ENCODE measurements at regions not wholly inside any gene's neighbourhood (a gene's known extent, or its start where the extent isn't known, plus 50 kb on each side); places are given as distances from the start of the nearest gene placed in this dataset.

GRCh38 chr4:173934201-173934600, 349.3 kb downstream of the FBXO8 start:
- Histone ChIP-seq H2AFZ (ENCODE audit: low read length, unreplicated experiment) (peak overlapping the region; percentile 94), H3K27me3 (ENCODE audit: insufficient read depth, low read length) (no peaks in the 10 kb centered on the region), H3K79me2 (ENCODE audit: control insufficient read depth, insufficient read depth, low read length, unreplicated experiment) (no peaks in the 10 kb centered on the region), H3K4me3 (ENCODE audit: low read depth, low read length) (no peak overlapping the region), H3K4me1 (ENCODE audit: control insufficient read depth, insufficient read depth, low read length, unreplicated experiment) (peaks cover 38% of the 10 kb centered on the region), H3K36me3 (ENCODE audit: insufficient read depth, low read length) (no peaks in the 10 kb centered on the region), H3K27ac (ENCODE audit: low read depth, low read length) (peak overlapping the region; percentile 80)

DNA sequence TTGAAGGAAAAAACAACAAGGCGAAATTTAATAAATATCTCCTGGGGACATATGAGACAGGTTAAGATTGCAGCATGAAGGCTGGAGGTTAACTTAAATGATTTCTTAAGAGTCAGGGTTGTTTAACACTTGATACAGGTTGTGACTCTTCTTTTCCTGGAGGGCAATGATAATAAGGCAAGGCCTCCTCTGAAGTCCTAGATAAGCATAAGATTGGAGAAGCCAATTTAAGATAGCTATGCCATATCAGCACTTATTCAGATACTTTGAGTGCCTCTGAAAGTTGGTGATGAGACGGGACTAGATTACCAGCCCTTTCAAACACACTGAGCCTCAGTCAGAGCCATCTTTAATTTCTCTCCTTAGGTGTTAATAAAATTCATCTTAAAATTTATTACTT, 350.8 kb downstream of the FBXO8 start:
- no peak overlapping the region for H2AFZ ChIP-seq (ENCODE audit: low read length, unreplicated experiment)
- H3K27me3 ChIP-seq (ENCODE audit: insufficient read depth, low read length) = no peaks in the 10 kb centered on the region
- H3K4me3 ChIP-seq (ENCODE audit: low read depth, low read length) = no peak overlapping the region
- peaks cover 38% of the 10 kb centered on the region for H3K4me1 ChIP-seq (ENCODE audit: control insufficient read depth, insufficient read depth, low read length, unreplicated experiment)
- no peaks in the 10 kb centered on the region for H3K79me2 ChIP-seq (ENCODE audit: control insufficient read depth, insufficient read depth, low read length, unreplicated experiment)
- no peaks in the 10 kb centered on the region for H3K36me3 ChIP-seq (ENCODE audit: insufficient read depth, low read length)
- H3K27ac ChIP-seq (ENCODE audit: low read depth, low read length) = no peak overlapping the region

DNA sequence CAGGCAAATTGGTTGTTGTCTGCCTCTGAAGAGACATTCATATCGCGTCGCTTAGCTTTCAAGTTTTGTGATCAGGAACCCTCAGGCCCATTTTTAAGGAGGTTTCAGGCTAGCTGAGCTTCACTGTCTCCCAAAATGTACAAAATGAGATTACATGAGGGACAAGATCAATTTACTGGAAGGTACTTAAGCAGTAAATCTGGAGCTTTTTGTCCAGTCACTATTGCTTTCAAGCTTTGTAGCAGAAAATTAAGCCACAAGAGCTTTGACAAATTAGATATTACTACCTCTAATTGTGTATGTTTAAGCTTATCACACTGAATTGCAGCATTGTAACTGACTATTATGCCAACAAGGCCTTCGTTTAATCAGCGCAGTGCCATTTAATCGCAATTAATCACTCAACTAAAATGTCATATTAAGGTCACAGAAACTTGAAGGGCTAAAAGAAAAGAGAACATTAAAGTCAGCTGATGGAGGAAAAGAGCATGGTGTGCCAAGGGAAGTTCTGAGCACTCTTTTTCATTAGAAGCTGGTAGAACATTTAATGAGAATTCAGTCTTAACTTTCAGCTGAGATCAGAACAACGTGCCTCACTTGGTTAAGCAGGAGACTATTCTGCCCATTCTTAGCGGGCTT, 353.0 kb downstream of the FBXO8 start:
- no peaks in the 10 kb centered on the region for H3K79me2 ChIP-seq (ENCODE audit: control insufficient read depth, insufficient read depth, low read length, unreplicated experiment)
- no peak overlapping the region for H2AFZ ChIP-seq (ENCODE audit: low read length, unreplicated experiment)
- peaks cover 20% of the 10 kb centered on the region for H3K4me1 ChIP-seq (ENCODE audit: control insufficient read depth, insufficient read depth, low read length, unreplicated experiment)
- no peaks in the 10 kb centered on the region for H3K36me3 ChIP-seq (ENCODE audit: insufficient read depth, low read length)
- H3K27me3 ChIP-seq (ENCODE audit: insufficient read depth, low read length) = no peaks in the 10 kb centered on the region
- no peak overlapping the region for H3K4me3 ChIP-seq (ENCODE audit: low read depth, low read length)
- no peak overlapping the region for H3K27ac ChIP-seq (ENCODE audit: low read depth, low read length)

DNA sequence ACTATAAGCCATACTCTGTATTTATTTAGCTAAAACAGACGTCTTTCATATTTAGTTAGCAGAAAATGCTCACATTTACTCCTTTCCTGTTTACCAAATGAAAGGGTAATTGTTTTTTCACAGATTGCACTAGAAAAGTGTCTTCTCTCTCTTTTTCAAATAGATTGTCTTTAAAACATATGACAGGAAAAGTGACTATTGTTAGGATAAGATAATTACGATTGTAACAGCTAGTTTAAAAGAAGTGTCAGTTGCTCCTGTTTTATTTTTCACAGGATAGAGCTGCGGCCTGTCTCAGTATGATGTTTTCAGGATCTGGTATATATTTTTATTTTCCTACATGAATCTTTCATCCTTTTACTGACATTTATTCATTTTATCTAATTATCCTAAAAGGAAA, 353.5 kb downstream of the FBXO8 start:
- H3K4me1 ChIP-seq (ENCODE audit: control insufficient read depth, insufficient read depth, low read length, unreplicated experiment) = peaks cover 15% of the 10 kb centered on the region
- no peak overlapping the region for H2AFZ ChIP-seq (ENCODE audit: low read length, unreplicated experiment)
- no peaks in the 10 kb centered on the region for H3K27me3 ChIP-seq (ENCODE audit: insufficient read depth, low read length)
- H3K36me3 ChIP-seq (ENCODE audit: insufficient read depth, low read length) = no peaks in the 10 kb centered on the region
- no peak overlapping the region for H3K4me3 ChIP-seq (ENCODE audit: low read depth, low read length)
- H3K79me2 ChIP-seq (ENCODE audit: control insufficient read depth, insufficient read depth, low read length, unreplicated experiment) = no peaks in the 10 kb centered on the region
- no peak overlapping the region for H3K27ac ChIP-seq (ENCODE audit: low read depth, low read length)

DNA sequence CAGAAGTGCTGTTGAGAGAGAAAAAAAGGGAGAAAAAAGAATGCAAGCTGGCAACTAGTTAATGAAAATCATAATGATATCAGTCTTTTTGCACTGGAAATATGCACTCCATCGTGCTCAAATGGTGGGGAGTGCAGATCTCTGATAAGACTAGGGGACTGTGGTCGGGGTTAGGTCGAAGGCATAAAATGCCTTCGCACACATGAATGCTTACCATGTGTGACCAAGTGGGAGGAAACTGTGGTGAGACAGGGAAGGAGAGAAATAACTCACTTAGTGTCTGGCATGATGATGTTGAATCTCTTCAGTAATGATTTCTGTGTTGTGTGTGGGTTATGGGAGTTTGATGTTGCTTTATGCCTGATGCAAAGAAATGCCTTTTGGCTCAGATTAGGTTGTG, 358.9 kb downstream of the FBXO8 start:
- H2AFZ ChIP-seq (ENCODE audit: low read length, unreplicated experiment) = no peak overlapping the region
- no peaks in the 10 kb centered on the region for H3K36me3 ChIP-seq (ENCODE audit: insufficient read depth, low read length)
- no peaks in the 10 kb centered on the region for H3K4me1 ChIP-seq (ENCODE audit: control insufficient read depth, insufficient read depth, low read length, unreplicated experiment)
- H3K27me3 ChIP-seq (ENCODE audit: insufficient read depth, low read length) = no peaks in the 10 kb centered on the region
- no peak overlapping the region for H3K4me3 ChIP-seq (ENCODE audit: low read depth, low read length)
- H3K79me2 ChIP-seq (ENCODE audit: control insufficient read depth, insufficient read depth, low read length, unreplicated experiment) = no peaks in the 10 kb centered on the region
- no peak overlapping the region for H3K27ac ChIP-seq (ENCODE audit: low read depth, low read length)

GRCh38 chr4:173919861-173920260, 363.6 kb downstream of the FBXO8 start:
- H3K79me2 ChIP-seq (ENCODE audit: control insufficient read depth, insufficient read depth, low read length, unreplicated experiment) = no peaks in the 10 kb centered on the region
- no peak overlapping the region for H3K4me3 ChIP-seq (ENCODE audit: low read depth, low read length)
- peak overlapping the region; percentile 6 for H2AFZ ChIP-seq (ENCODE audit: low read length, unreplicated experiment)
- no peak overlapping the region for H3K27ac ChIP-seq (ENCODE audit: low read depth, low read length)
- H3K4me1 ChIP-seq (ENCODE audit: control insufficient read depth, insufficient read depth, low read length, unreplicated experiment) = peaks cover 13% of the 10 kb centered on the region
- no peaks in the 10 kb centered on the region for H3K27me3 ChIP-seq (ENCODE audit: insufficient read depth, low read length)
- H3K36me3 ChIP-seq (ENCODE audit: insufficient read depth, low read length) = no peaks in the 10 kb centered on the region

GRCh38 chr4:173919196-173919595, 364.3 kb downstream of the FBXO8 start:
- H3K27me3 ChIP-seq (ENCODE audit: insufficient read depth, low read length) = no peaks in the 10 kb centered on the region
- no peak overlapping the region for H2AFZ ChIP-seq (ENCODE audit: low read length, unreplicated experiment)
- no peaks in the 10 kb centered on the region for H3K36me3 ChIP-seq (ENCODE audit: insufficient read depth, low read length)
- no peaks in the 10 kb centered on the region for H3K79me2 ChIP-seq (ENCODE audit: control insufficient read depth, insufficient read depth, low read length, unreplicated experiment)
- no peak overlapping the region for H3K27ac ChIP-seq (ENCODE audit: low read depth, low read length)
- no peak overlapping the region for H3K4me3 ChIP-seq (ENCODE audit: low read depth, low read length)
- H3K4me1 ChIP-seq (ENCODE audit: control insufficient read depth, insufficient read depth, low read length, unreplicated experiment) = peaks cover 13% of the 10 kb centered on the region

DNA sequence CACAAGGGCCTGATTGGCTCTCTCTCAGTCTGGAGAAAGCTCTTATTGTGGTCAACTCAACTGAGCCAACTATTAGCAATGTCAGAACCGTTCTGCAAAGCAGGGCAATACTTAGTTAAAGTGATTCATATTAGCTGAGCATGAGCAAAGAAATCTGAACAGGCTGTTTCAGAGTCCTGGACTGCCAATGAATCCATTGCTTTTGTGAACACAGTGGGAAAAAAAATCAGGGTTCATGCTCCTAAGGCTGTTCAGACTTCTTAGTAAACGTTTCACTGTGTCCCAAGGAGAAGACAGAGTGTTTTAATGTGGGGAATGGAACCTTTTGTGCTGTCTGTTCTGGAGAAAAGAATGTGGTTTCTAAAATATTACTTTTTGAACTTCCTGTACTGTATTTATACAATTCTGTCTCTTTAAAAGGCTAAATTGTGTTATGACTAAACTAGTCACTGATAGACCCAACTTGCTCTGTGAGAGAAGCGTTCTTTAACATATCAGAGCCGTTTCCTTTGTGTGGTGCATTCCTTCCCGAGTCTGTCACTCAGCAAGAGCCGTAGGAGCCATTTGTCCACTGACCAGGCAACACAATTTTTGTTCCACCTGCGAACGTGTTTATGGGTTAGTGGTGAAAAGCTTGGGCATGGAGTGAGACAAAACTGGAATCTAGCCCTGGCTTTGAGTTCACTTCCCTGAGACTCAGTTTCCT, 366.1 kb downstream of the FBXO8 start:
- H2AFZ ChIP-seq (ENCODE audit: low read length, unreplicated experiment) = peak overlapping the region; percentile 76
- no peaks in the 10 kb centered on the region for H3K79me2 ChIP-seq (ENCODE audit: control insufficient read depth, insufficient read depth, low read length, unreplicated experiment)
- H3K4me3 ChIP-seq (ENCODE audit: low read depth, low read length) = peak overlapping the region; percentile 10
- H3K4me1 ChIP-seq (ENCODE audit: control insufficient read depth, insufficient read depth, low read length, unreplicated experiment) = peaks cover 13% of the 10 kb centered on the region
- no peaks in the 10 kb centered on the region for H3K27me3 ChIP-seq (ENCODE audit: insufficient read depth, low read length)
- H3K36me3 ChIP-seq (ENCODE audit: insufficient read depth, low read length) = no peaks in the 10 kb centered on the region
- H3K27ac ChIP-seq (ENCODE audit: low read depth, low read length) = peak overlapping the region; percentile 73

- Histone ChIP-seq H3K79me2 (ENCODE audit: control insufficient read depth, insufficient read depth, low read length, unreplicated experiment) (no peaks in the 10 kb centered on the region), H3K27ac (ENCODE audit: low read depth, low read length) (no peak overlapping the region), H3K36me3 (ENCODE audit: insufficient read depth, low read length) (no peaks in the 10 kb centered on the region), H3K4me3 (ENCODE audit: low read depth, low read length) (no peak overlapping the region), H2AFZ (ENCODE audit: low read length, unreplicated experiment) (no peak overlapping the region), H3K27me3 (ENCODE audit: insufficient read depth, low read length) (no peaks in the 10 kb centered on the region), H3K4me1 (ENCODE audit: control insufficient read depth, insufficient read depth, low read length, unreplicated experiment) (peaks cover 13% of the 10 kb centered on the region)
Measured at GRCh38 chr4:173913496-173913895, 370.0 kb downstream of the FBXO8 start.

DNA sequence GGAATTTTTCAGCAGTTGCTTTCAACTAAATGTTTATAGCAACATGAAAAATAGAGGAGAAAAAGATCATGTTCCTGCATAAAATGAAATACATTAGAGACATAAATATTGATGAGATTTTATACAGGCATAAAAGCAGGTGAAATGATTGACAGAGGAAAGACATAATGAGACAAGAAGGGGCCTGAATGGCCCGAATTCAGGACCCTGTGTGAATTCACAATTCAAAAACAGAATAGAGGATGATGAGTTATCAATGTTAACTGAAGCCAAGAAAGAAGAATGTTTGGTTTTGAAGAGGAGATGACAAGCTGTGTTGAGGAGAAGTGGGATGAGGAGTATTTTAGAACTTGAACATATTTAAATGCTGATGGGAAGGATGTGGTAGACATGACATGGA, 371.1 kb downstream of the FBXO8 start:
- Histone ChIP-seq H2AFZ (ENCODE audit: low read length, unreplicated experiment) (no peak overlapping the region), H3K36me3 (ENCODE audit: insufficient read depth, low read length) (no peaks in the 10 kb centered on the region), H3K27ac (ENCODE audit: low read depth, low read length) (no peak overlapping the region), H3K79me2 (ENCODE audit: control insufficient read depth, insufficient read depth, low read length, unreplicated experiment) (no peaks in the 10 kb centered on the region), H3K4me1 (ENCODE audit: control insufficient read depth, insufficient read depth, low read length, unreplicated experiment) (peaks cover 6% of the 10 kb centered on the region), H3K27me3 (ENCODE audit: insufficient read depth, low read length) (no peaks in the 10 kb centered on the region), H3K4me3 (ENCODE audit: low read depth, low read length) (no peak overlapping the region)

- Histone ChIP-seq H3K36me3 (ENCODE audit: insufficient read depth, low read length) (no peaks in the 10 kb centered on the region), H3K27me3 (ENCODE audit: insufficient read depth, low read length) (no peaks in the 10 kb centered on the region), H3K4me1 (ENCODE audit: control insufficient read depth, insufficient read depth, low read length, unreplicated experiment) (no peaks in the 10 kb centered on the region), H3K79me2 (ENCODE audit: control insufficient read depth, insufficient read depth, low read length, unreplicated experiment) (no peaks in the 10 kb centered on the region), H3K4me3 (ENCODE audit: low read depth, low read length) (no peak overlapping the region), H3K27ac (ENCODE audit: low read depth, low read length) (no peak overlapping the region), H2AFZ (ENCODE audit: low read length, unreplicated experiment) (no peak overlapping the region)
Measured at GRCh38 chr4:173910891-173911290, 372.6 kb downstream of the FBXO8 start.

All from ACC112 (cell line).